Astrocyte (in vitro differentiated cells and primary cell): ENCODE measurements at regions not wholly inside any gene's neighbourhood (a gene's known extent, or its start where the extent isn't known, plus 50 kb on each side); places are given as distances from the start of the nearest gene placed in this dataset.

Source experiments
- CTCF ChIP-seq: IDR thresholded peaks from 2 replicates; pipeline ENCODE4 v1.5.1; 2011; ENCODE audit warnings: low read depth, mild to moderate bottlenecking, inconsistent platforms, low read length, moderate library complexity; ENCODE audit not compliant: insufficient read depth
- EZH2 ChIP-seq: IDR thresholded peaks from 2 replicates; pipeline ENCODE4 v1.6.1; 2012; ENCODE audit warnings: mild to moderate bottlenecking, low read length, inconsistent platforms; ENCODE audit not compliant: insufficient read depth

GRCh38 chr4:62588671-62589070 is 1388.5 kb downstream of the ADGRL3 start:
- TF ChIP-seq CTCF (no peak), EZH2 (no peak)
